Colonic mucosa (tissue), 4 donors: ENCODE measurements at regions not wholly inside any gene's neighbourhood (a gene's known extent, or its start where the extent isn't known, plus 50 kb on each side); places are given as distances from the start of the nearest gene placed in this dataset.

Source experiments
- DNase-seq: peaks from one replicate; pipeline ENCODE4 v3.0.0-alpha.2; 2020
- H3K27ac ChIP-seq: fragments of 200-600 bp; one replicate; pipeline ENCODE4 v1.8.0; 2021
- H3K27me3 ChIP-seq: fragments of 200-600 bp; one replicate; pipeline ENCODE4 v1.8.0; 2021
- H3K36me3 ChIP-seq: fragments of 200-600 bp; one replicate; pipeline ENCODE4 v1.8.0; 2021
- H3K4me1 ChIP-seq: fragments of 200-600 bp; one replicate; pipeline ENCODE4 v1.8.0; 2021; ENCODE audit warnings: mild to moderate bottlenecking
- H3K4me3 ChIP-seq: fragments of 200-600 bp; one replicate; pipeline ENCODE4 v1.8.0; 2021
- H3K9ac ChIP-seq, 2 donors: one replicate each; pipeline ENCODE4 v1.7.0; 2013; ENCODE audit warnings: control low read depth in 2 of 2, low read depth in 2 of 2, low read length in 2 of 2
- H3K9me3 ChIP-seq: fragments of 200-600 bp; one replicate; pipeline ENCODE4 v1.8.0; 2021
- CTCF ChIP-seq: fragments of 200-600 bp; IDR thresholded peaks from one replicate; pipeline ENCODE4 v1.8.0; 2022; ENCODE audit warnings: antibody characterized with exemption, mild to moderate bottlenecking
- intact Hi-C: fragments of 100-400 bp; cut with DNase I; formaldehyde crosslinking; loops from one replicate; pipeline ENCODE4 v1.14.1; 2022
- donor health status: healthy.
- donor health status: DM: no; HTN: no; CAD: no.
- donor health status: DM: no; HTN: no; CAD: no.

GRCh38 chr11:39683288-39683950 lies 1776.0 kb downstream of the LRRC4C start:
- TF ChIP-seq CTCF = no peak
- Histone ChIP-seq H3K27me3 (no peaks in the 10 kb centered on the region), H3K9ac (no peak overlapping the region), H3K4me1 (no peaks in the 10 kb centered on the region), H3K36me3 (no peaks in the 10 kb centered on the region), H3K27ac (no peak overlapping the region), H3K4me3 (no peak overlapping the region), H3K9me3 (no peaks in the 10 kb centered on the region)
- DNase-seq = no peak
- intact Hi-C loops = no loop called here

GRCh38 chr11:39681428-39681827 lies 1778.0 kb downstream of the LRRC4C start:
- DNase-seq = no peak
- no peak overlapping the region for H3K4me3 ChIP-seq

GRCh38 chr11:39678996-39679395 lies 1780.5 kb downstream of the LRRC4C start:
- Histone ChIP-seq H3K36me3 (no peaks in the 10 kb centered on the region), H3K4me1 (no peaks in the 10 kb centered on the region), H3K27me3 (no peaks in the 10 kb centered on the region), H3K4me3 (no peak overlapping the region), H3K27ac (no peak overlapping the region), H3K9ac (no peak overlapping the region), H3K9me3 (no peaks in the 10 kb centered on the region)
- no peak for TF ChIP-seq CTCF
- no peak for DNase-seq
- intact Hi-C loops = no loop called here

More at GRCh38 chr11:39681428-39681827, 1778.0 kb downstream of the LRRC4C start:
- H3K4me1 ChIP-seq = no peaks in the 10 kb centered on the region
- no peaks in the 10 kb centered on the region for H3K9me3 ChIP-seq
- no peak for TF ChIP-seq CTCF
- H3K9ac ChIP-seq = no peak overlapping the region
- H3K27me3 ChIP-seq = no peaks in the 10 kb centered on the region
- H3K36me3 ChIP-seq = no peaks in the 10 kb centered on the region
- no peak overlapping the region for H3K27ac ChIP-seq
- intact Hi-C loops = no loop called here

- intact Hi-C loops = no loop called here
- Histone ChIP-seq H3K36me3 (no peaks in the 10 kb centered on the region), H3K9ac (no peak overlapping the region), H3K4me3 (no peak overlapping the region), H3K27ac (no peak overlapping the region), H3K9me3 (no peaks in the 10 kb centered on the region), H3K4me1 (no peaks in the 10 kb centered on the region), H3K27me3 (no peaks in the 10 kb centered on the region)
- no peak for DNase-seq
- TF ChIP-seq CTCF = no peak
These were observed 1784.3 kb downstream of the LRRC4C start for GRCh38 chr11:39675171-39675570.

- no peaks in the 10 kb centered on the region for H3K9me3 ChIP-seq
- no peak overlapping the region for H3K27ac ChIP-seq
- TF ChIP-seq CTCF = no peak
- H3K4me1 ChIP-seq = no peaks in the 10 kb centered on the region
- H3K9ac ChIP-seq = no peak overlapping the region
- H3K27me3 ChIP-seq = no peaks in the 10 kb centered on the region
- no peaks in the 10 kb centered on the region for H3K36me3 ChIP-seq
- DNase-seq = no peak
- intact Hi-C loops = no loop called here
- no peak overlapping the region for H3K4me3 ChIP-seq
These were observed 1784.7 kb downstream of the LRRC4C start for GRCh38 chr11:39674761-39675160.
